Stomach (tissue), 8 donors: ENCODE measurements at regions not wholly inside any gene's neighbourhood (a gene's known extent, or its start where the extent isn't known, plus 50 kb on each side); places are given as distances from the start of the nearest gene placed in this dataset.

Experiments
- DNase-seq, 2 donors: peaks; one replicate each; pipeline versions ENCODE4 v3.0.0 to v3.0.0-alpha.2; 2013 to 2019
- H3K27ac ChIP-seq, 5 donors: fragments of 200-600 bp in 4 of 5; sonication (generic) in 4 of 5; one replicate each; pipeline ENCODE4 v1.5.1; 2013 to 2019; ENCODE audit warnings: mild to moderate bottlenecking in 1 of 5, moderate library complexity in 1 of 5
- H3K27me3 ChIP-seq, 3 donors: fragments of 200-600 bp; sonication (generic); one replicate each; pipeline ENCODE4 v1.5.1; 2017 to 2019; ENCODE audit warnings: mixed run types in 1 of 3
- H3K36me3 ChIP-seq, 4 donors: fragments of 200-600 bp; sonication (generic); 1 replicate in 3 of 4; 2 replicates in 1 of 4; pipeline ENCODE4 v1.5.1; 2016 to 2019
- H3K4me1 ChIP-seq, 4 donors: fragments of 200-600 bp; sonication (generic); one replicate each; pipeline ENCODE4 v1.5.1; 2016 to 2019
- H3K4me3 ChIP-seq, 4 donors: fragments of 200-600 bp; sonication (generic) in 3 of 4; one replicate each; pipeline ENCODE4 v1.5.1; 2016 to 2019; ENCODE audit warnings: mild to moderate bottlenecking in 1 of 4
- H3K9me3 ChIP-seq, 4 donors: fragments of 200-600 bp; sonication (generic); one replicate each; pipeline ENCODE4 v1.5.1; 2016 to 2019
- CTCF ChIP-seq, 7 experiments: fragments of 450-650 bp in 4 of 7; fragments of 200-600 bp in 3 of 7; sonication (generic) in 3 of 7; IDR thresholded peaks; one replicate each; pipeline ENCODE4 v1.5.1; 2016 to 2019; ENCODE audit warnings: antibody characterized with exemption in 7 of 7, control low read depth in 2 of 7, mild to moderate bottlenecking in 1 of 7
- EP300 ChIP-seq: sonication (generic); formaldehyde crosslinking; IDR thresholded peaks from one replicate; pipeline ENCODE4 v1.6.1; 2017; ENCODE audit warnings: antibody characterized with exemption
- POLR2A ChIP-seq, 4 donors: fragments of 450-650 bp; IDR thresholded peaks; one replicate each; pipeline ENCODE4 v1.6.1; 2016; ENCODE audit warnings: antibody characterized with exemption in 4 of 4, control low read depth in 2 of 4, mild to moderate bottlenecking in 1 of 4, moderate library complexity in 1 of 4
- POLR2AphosphoS5 ChIP-seq, 3 donors: sonication (generic); formaldehyde crosslinking; IDR thresholded peaks; one replicate each; pipeline ENCODE4 v1.6.1; 2016; ENCODE audit warnings: antibody characterized with exemption in 3 of 3
- WGBS, 5 donors: extraction: QIAGEN DNeasy Blood & Tissue Kit in 3 of 5; methylation state at CpG; one replicate each; pipeline versions ENCODE4 v1.1.5 to v1.1.7; 2013 to 2018; 5-methylcytosine and 5-hydroxymethylcytosine counted together
- intact Hi-C: fragments of 100-400 bp; cut with DNase I; formaldehyde crosslinking; loops from one replicate; pipeline ENCODE4 v1.15.1; 2023; ENCODE audit warnings: low total_unique reads
- donor health status: healthy with polysubstance abuse.
- donor health status: Bipolar disorder and iron deficiency.
- donor health status: healthy.

- H3K27me3 ChIP-seq: no peaks in the 10 kb centered on the region
Observed at GRCh38 chr15:47376190-47376589, 341.1 kb upstream of the SEMA6D start.

GRCh38 chr15:47377465-47377864, 339.8 kb upstream of the SEMA6D start:
- TF ChIP-seq POLR2A (IDR thresholded peaks at IDR 0.05) (no peak), POLR2AphosphoS5 (IDR thresholded peaks at IDR 0.05) (no peak), EP300 (no peak), CTCF (IDR thresholded peaks at IDR 0.05) (no peak)
- no peak for DNase-seq

More at GRCh38 chr15:47376190-47376589, 341.1 kb upstream of the SEMA6D start:
- no peak overlapping the region for H3K4me3 ChIP-seq
- intact Hi-C loops: no loop called here
- 57 to 77% (median 68%) methylated on average over 3 of the region's 3 CpGs for WGBS, 5 donors
- no peak for DNase-seq
- H3K36me3 ChIP-seq: no peaks in the 10 kb centered on the region
- H3K27ac ChIP-seq: no peak overlapping the region
- H3K9me3 ChIP-seq: no peaks in the 10 kb centered on the region
- H3K4me1 ChIP-seq: no peaks in the 10 kb centered on the region
- TF ChIP-seq EP300 (no peak), POLR2AphosphoS5 (IDR thresholded peaks at IDR 0.05) (no peak), POLR2A (IDR thresholded peaks at IDR 0.05) (no peak), CTCF (IDR thresholded peaks at IDR 0.05) (no peak)

GRCh38 chr15:47378527-47378926, 338.8 kb upstream of the SEMA6D start:
- TF ChIP-seq EP300 (no peak), POLR2A (IDR thresholded peaks at IDR 0.05) (no peak), CTCF (IDR thresholded peaks at IDR 0.05) (no peak), POLR2AphosphoS5 (IDR thresholded peaks at IDR 0.05) (no peak)
- intact Hi-C loops: no loop called here
- no peak overlapping the region for H3K27ac ChIP-seq

More at GRCh38 chr15:47377465-47377864, 339.8 kb upstream of the SEMA6D start:
- Histone ChIP-seq H3K36me3 (no peaks in the 10 kb centered on the region), H3K27ac (no peak overlapping the region), H3K4me1 (no peaks in the 10 kb centered on the region), H3K9me3 (no peaks in the 10 kb centered on the region), H3K4me3 (no peak overlapping the region), H3K27me3 (no peaks in the 10 kb centered on the region)
- intact Hi-C loops: no loop called here
- WGBS, 5 donors: 39 to 66% (median 49%) methylated on average over 2 of the region's 2 CpGs

GRCh38 chr15:47383102-47383501, 334.2 kb upstream of the SEMA6D start:
- intact Hi-C loops: no loop called here
- Histone ChIP-seq H3K36me3 (no peaks in the 10 kb centered on the region), H3K27ac (no peak overlapping the region), H3K4me1 (peaks cover 0 to 11% (median 7%) of the 10 kb centered on the region in 4 donors), H3K4me3 (no peak overlapping the region), H3K9me3 (no peaks in the 10 kb centered on the region), H3K27me3 (no peaks in the 10 kb centered on the region)
- TF ChIP-seq POLR2A (IDR thresholded peaks at IDR 0.05) (no peak), POLR2AphosphoS5 (IDR thresholded peaks at IDR 0.05) (no peak), EP300 (no peak), CTCF (IDR thresholded peaks at IDR 0.05) (no peak)
- DNase-seq: no peak
- WGBS, 5 donors: 81 to 96% (median 86%) methylated on average over 5 of the region's 5 CpGs

More at GRCh38 chr15:47378527-47378926, 338.8 kb upstream of the SEMA6D start:
- Histone ChIP-seq H3K27me3 (no peaks in the 10 kb centered on the region), H3K36me3 (no peaks in the 10 kb centered on the region), H3K9me3 (no peaks in the 10 kb centered on the region), H3K4me3 (no peak overlapping the region), H3K4me1 (peaks cover 0 to 1% (median 0%) of the 10 kb centered on the region in 4 donors)
- DNase-seq: no peak
- WGBS, 5 donors: 44 to 82% (median 65%) methylated on average over 2 of the region's 2 CpGs
